Activated B cell treated with CpG ODN at 0.5 μM for 24 hours (primary cell): ENCODE measurements at regions not wholly inside any gene's neighbourhood (a gene's known extent, or its start where the extent isn't known, plus 50 kb on each side); places are given as distances from the start of the nearest gene placed in this dataset.

ENCODE experiments used
- ATAC-seq: fragments of 200-7000 bp; cut with Tn5 transposase; one replicate; pipeline ENCODE4 v1.10.0; 2021; ENCODE audit warnings: low read depth, mild to moderate bottlenecking, moderate library complexity
- CTCF ChIA-PET: fragments of 350-600 bp; sonication (Branson Sonifier 250); formaldehyde crosslinking; loops from one replicate; lab custom pipeline; 2021; ENCODE audit warnings: antibody characterized with exemption; lab: Charles Lee
- POLR2A ChIA-PET: fragments of 350-600 bp; sonication (Branson Sonifier 250); formaldehyde crosslinking; loops from one replicate; lab custom pipeline; 2021; ENCODE audit warnings: antibody characterized with exemption; lab: Charles Lee
- DNase-seq: peaks from one replicate; pipeline ENCODE4 v3.0.0; 2022
- H3K27ac Mint-ChIP-seq: one replicate; pipeline ENCODE4 v1.8.0; 2020; ENCODE audit warnings: mixed read lengths
- H3K27me3 Mint-ChIP-seq: one replicate; pipeline ENCODE4 v1.8.0; 2021; ENCODE audit warnings: mixed read lengths
- H3K36me3 Mint-ChIP-seq: one replicate; pipeline ENCODE4 v1.8.0; 2021; ENCODE audit warnings: low read depth, mixed read lengths
- H3K4me1 Mint-ChIP-seq: one replicate; pipeline ENCODE4 v1.8.0; 2021; ENCODE audit warnings: mixed read lengths
- H3K4me3 Mint-ChIP-seq: one replicate; pipeline ENCODE4 v1.8.0; 2020; ENCODE audit warnings: mild to moderate bottlenecking, mixed read lengths
- H3K9me3 Mint-ChIP-seq: one replicate; pipeline ENCODE4 v1.8.0; 2020; ENCODE audit warnings: mixed read lengths
- intact Hi-C: fragments of 100-400 bp; cut with micrococcal nuclease; formaldehyde crosslinking; loops from one replicate; pipeline ENCODE4 v1.15.1; 2024
- TF ChIP-seq, protein P1 (sequence below): fragments of 200-600 bp; IDR thresholded peaks from one replicate; pipeline ENCODE4 v1.8.0; 2022; ENCODE audit warnings: antibody characterized with exemption, mild to moderate bottlenecking

DNA sequence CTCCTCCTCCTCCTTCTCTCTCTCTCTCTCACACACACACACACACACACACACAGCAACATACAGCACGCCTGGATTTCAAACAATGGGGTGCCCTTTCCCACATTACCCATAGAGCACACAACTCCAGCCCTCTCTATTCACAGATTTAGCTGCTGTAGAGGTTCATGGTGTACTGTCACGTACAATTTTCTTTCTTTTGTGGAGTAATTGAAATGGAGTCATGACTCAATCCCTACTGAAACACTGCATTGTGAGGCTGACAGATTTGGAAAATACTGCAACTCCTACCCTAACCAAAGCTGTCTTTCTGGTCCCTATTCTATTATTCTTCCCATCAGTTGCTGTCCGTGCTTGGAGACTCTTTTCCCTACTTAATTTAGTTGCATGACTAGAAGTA is 166.9 kb downstream of the EDN1 start:
- Mint-ChIP-seq H3K27me3 (peaks cover 11% of the 10 kb centered on the region), H3K4me3 (no peak overlapping the region), H3K36me3 (no peaks in the 10 kb centered on the region), H3K27ac (no peak overlapping the region), H3K4me1 (no peaks in the 10 kb centered on the region), H3K9me3 (peaks cover 13% of the 10 kb centered on the region)
- intact Hi-C loops, result no loop called here
- ChIA-PET POLR2A (no interaction called here), CTCF (no interaction called here)
- no peak for DNase-seq
- TF ChIP-seq, protein P1, sequence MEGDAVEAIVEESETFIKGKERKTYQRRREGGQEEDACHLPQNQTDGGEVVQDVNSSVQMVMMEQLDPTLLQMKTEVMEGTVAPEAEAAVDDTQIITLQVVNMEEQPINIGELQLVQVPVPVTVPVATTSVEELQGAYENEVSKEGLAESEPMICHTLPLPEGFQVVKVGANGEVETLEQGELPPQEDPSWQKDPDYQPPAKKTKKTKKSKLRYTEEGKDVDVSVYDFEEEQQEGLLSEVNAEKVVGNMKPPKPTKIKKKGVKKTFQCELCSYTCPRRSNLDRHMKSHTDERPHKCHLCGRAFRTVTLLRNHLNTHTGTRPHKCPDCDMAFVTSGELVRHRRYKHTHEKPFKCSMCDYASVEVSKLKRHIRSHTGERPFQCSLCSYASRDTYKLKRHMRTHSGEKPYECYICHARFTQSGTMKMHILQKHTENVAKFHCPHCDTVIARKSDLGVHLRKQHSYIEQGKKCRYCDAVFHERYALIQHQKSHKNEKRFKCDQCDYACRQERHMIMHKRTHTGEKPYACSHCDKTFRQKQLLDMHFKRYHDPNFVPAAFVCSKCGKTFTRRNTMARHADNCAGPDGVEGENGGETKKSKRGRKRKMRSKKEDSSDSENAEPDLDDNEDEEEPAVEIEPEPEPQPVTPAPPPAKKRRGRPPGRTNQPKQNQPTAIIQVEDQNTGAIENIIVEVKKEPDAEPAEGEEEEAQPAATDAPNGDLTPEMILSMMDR, result no peak
- no peak for ATAC-seq

DNA sequence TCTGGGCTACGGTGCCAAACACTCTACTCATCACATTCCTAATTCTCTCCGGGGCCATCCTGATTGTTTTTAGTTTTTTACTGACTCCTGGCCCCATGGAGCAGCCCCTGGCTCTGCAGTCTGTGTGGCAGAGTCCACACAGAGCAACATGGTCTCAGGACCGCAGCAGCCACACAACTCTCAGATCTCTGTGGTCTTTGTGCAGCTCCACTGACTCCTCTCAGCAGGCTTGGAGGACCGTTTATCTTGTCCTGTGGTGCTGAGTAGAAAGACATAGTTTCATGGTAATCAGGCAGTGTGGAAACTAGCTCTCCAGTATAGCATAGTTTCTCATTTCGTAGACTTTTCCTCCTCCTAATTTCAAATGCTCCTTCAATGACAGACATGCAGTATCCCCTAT is 168.4 kb downstream of the EDN1 start:
- no peak for ATAC-seq
- TF ChIP-seq, protein P1, result no peak

DNA sequence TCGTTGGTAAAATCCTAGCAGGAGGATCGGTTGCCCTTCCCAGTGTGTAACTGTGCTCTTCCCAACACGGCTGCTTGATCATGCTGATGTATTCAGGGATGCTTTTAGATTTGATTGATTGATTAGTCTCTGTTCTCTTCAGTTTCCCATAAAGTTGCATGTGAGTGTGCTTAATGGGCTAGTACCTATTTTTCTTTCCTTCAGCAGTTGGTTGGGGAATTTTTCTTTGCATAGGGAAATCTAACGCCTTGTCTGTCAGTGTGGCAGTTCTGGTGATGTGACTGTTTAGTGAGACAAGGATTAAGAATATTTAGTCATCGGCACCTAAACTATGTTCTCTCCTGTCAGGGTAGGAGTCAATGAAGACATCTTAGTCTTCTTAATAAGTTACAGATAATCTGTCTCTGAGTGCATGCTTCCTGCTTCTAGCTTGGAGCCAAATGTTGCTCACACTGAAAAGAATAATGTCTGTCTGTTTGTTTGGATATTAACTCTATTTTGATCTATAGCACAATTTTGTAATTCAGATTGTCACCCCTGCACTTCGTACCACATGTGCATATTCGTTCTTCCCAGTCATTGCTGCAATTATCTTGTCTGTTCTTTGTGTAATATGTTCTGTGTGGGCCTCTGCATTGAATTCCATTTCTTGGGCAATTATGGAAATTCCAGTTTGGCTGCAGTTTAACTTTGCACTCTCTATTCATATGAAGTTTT is 169.9 kb downstream of the EDN1 start:
- Mint-ChIP-seq H3K27me3 (peaks cover 13% of the 10 kb centered on the region), H3K4me3 (no peak overlapping the region), H3K9me3 (no peaks in the 10 kb centered on the region), H3K36me3 (no peaks in the 10 kb centered on the region), H3K4me1 (no peaks in the 10 kb centered on the region), H3K27ac (no peak overlapping the region)
- TF ChIP-seq, protein P1, result no peak
- ATAC-seq (no peak), DNase-seq (no peak)
- ChIA-PET POLR2A (no interaction called here), CTCF (no interaction called here)
- intact Hi-C loops, result no loop called here

More for the DNA sequence above, 168.4 kb downstream of the EDN1 start:
- Mint-ChIP-seq H3K36me3 (no peaks in the 10 kb centered on the region), H3K27me3 (peaks cover 11% of the 10 kb centered on the region), H3K4me1 (no peaks in the 10 kb centered on the region), H3K9me3 (peaks cover 9% of the 10 kb centered on the region), H3K4me3 (no peak overlapping the region), H3K27ac (no peak overlapping the region)
- ChIA-PET CTCF (no interaction called here), POLR2A (no interaction called here)
- no peak for DNase-seq
- intact Hi-C loops, result no loop called here

DNA sequence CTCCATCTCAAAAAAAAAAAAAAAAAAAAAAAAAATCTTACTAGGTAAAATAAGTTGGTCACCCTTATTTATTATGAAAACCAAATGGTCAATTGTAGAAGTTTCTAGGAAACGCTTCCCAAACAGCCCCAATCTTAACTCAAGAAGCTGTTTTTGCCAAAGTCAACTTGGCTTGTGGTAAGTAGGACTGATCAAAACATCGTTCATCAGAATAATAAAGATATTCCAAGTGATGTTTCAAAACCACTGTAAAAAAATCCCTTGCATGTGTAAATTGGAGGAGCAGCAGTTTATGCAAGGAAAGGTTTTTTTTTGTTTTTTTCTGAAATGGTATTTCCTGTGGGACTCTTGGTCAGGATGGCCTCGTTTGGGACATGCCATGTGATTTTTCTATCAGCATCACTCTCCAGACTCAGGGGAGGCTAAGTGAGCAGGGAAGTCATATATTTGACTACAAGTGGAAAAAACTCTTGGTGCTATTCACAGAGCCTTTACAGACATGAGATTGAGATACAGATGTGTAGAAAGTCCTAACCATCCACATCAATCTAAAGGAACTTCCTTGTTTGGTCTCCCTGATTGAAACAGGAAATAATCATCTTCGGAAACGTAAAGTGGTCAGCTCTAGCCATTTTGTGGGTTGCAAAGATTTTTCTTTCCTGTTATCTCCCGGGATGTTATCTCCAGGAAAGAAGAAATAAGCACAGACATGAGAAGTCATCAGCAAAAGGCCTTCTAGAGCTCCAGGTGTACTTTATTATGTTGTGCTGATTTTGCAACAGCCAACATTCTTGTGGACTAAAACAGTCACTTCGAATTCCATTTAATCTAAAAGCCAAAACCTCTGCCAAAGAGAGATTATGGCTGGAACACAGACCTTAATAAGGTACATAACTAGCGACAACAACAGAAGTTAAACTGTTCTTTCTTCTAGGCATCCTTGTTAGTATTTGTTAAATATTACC is 177.8 kb downstream of the EDN1 start:
- H3K4me3 Mint-ChIP-seq, result no peak overlapping the region
- DNase-seq (no peak), ATAC-seq (no peak)
- intact Hi-C loops, result no loop called here
- TF ChIP-seq, protein P1, result no peak
- H3K36me3 Mint-ChIP-seq, result no peaks in the 10 kb centered on the region
- ChIA-PET CTCF (no interaction called here), POLR2A (interaction anchor here (0.7 kb wide), 1 partner anchor 177 kb away, joined by 3 read pairs; no protein-coding TSS in a partner anchor)
- H3K27me3 Mint-ChIP-seq, result peaks cover 9% of the 10 kb centered on the region
- no peaks in the 10 kb centered on the region for H3K9me3 Mint-ChIP-seq
- no peak overlapping the region for H3K27ac Mint-ChIP-seq
- H3K4me1 Mint-ChIP-seq, result no peaks in the 10 kb centered on the region

GRCh38 chr6:12472601-12473038 is 182.5 kb downstream of the EDN1 start:
- Mint-ChIP-seq H3K27ac (no peak overlapping the region), H3K27me3 (peaks cover 6% of the 10 kb centered on the region), H3K4me1 (no peaks in the 10 kb centered on the region), H3K4me3 (no peak overlapping the region), H3K36me3 (no peaks in the 10 kb centered on the region), H3K9me3 (no peaks in the 10 kb centered on the region)
- CTCF ChIA-PET, result no interaction called here
- ATAC-seq (no peak), DNase-seq (no peak)
- POLR2A ChIA-PET, result no interaction called here
- TF ChIP-seq, protein P1, result no peak
- intact Hi-C loops, result no loop called here
